MCF 10A (cell line): ENCODE measurements at regions not wholly inside any gene's neighbourhood (a gene's known extent, or its start where the extent isn't known, plus 50 kb on each side); places are given as distances from the start of the nearest gene placed in this dataset.

Experiments
- BruUV-seq: library from RNA; stranded (reverse); fragments of 400-500 nt; replicated peaks from 2 replicates; lab custom pipeline; 2021; lab: Mats Ljungman, UMichigan
- CTCF ChIA-PET: fragments of 300-600 bp; sonication (Branson Sonifier 250); formaldehyde crosslinking; extraction: SDS; loops from one replicate; lab custom pipeline; 2021; ENCODE audit warnings: antibody characterized with exemption, inconsistent platforms; lab: Yijun Ruan, JAX
- POLR2A ChIA-PET: fragments of 300-600, 350-650 bp; sonication (Branson Sonifier 250); formaldehyde crosslinking; extraction: SDS; loops from one replicate; lab custom pipeline; 2020; ENCODE audit warnings: antibody characterized with exemption, inconsistent platforms; lab: Yijun Ruan, JAX
- DNase-seq: peaks from one replicate; pipeline ENCODE4 v3.0.0-alpha.2; 2018; ENCODE audit not compliant: unreplicated experiment
- H3K27ac Mint-ChIP-seq: one replicate; pipeline ENCODE4 v1.8.0; 2022; ENCODE audit warnings: mild to moderate bottlenecking, low read depth, mixed read lengths; ENCODE audit not compliant: unreplicated experiment
- H3K27me3 Mint-ChIP-seq: one replicate; pipeline ENCODE4 v1.8.0; 2022; ENCODE audit warnings: mixed read lengths; ENCODE audit not compliant: insufficient read depth, unreplicated experiment
- H3K36me3 Mint-ChIP-seq: one replicate; pipeline ENCODE4 v1.8.0; 2022; ENCODE audit warnings: mild to moderate bottlenecking, moderate library complexity, mixed read lengths; ENCODE audit not compliant: insufficient read depth, unreplicated experiment
- H3K4me1 Mint-ChIP-seq: one replicate; pipeline ENCODE4 v1.8.0; 2022; ENCODE audit warnings: mixed read lengths; ENCODE audit not compliant: insufficient read depth, unreplicated experiment
- H3K4me3 Mint-ChIP-seq: one replicate; pipeline ENCODE4 v1.8.0; 2022; ENCODE audit warnings: mild to moderate bottlenecking, moderate library complexity, mixed read lengths; ENCODE audit not compliant: unreplicated experiment
- H3K9me3 Mint-ChIP-seq: one replicate; pipeline ENCODE4 v1.8.0; 2022; ENCODE audit warnings: mixed read lengths; ENCODE audit not compliant: unreplicated experiment
- intact Hi-C: fragments of 100-400 bp; cut with micrococcal nuclease; formaldehyde crosslinking; loops from 2 replicates; pipeline ENCODE4 v1.14.1; 2022
- TF ChIP-seq, protein P1 (sequence below): fragments of 200-600 bp; IDR thresholded peaks from one replicate; pipeline ENCODE4 v1.8.0; 2022; ENCODE audit warnings: antibody characterized with exemption, mild to moderate bottlenecking; ENCODE audit not compliant: unreplicated experiment

DNA sequence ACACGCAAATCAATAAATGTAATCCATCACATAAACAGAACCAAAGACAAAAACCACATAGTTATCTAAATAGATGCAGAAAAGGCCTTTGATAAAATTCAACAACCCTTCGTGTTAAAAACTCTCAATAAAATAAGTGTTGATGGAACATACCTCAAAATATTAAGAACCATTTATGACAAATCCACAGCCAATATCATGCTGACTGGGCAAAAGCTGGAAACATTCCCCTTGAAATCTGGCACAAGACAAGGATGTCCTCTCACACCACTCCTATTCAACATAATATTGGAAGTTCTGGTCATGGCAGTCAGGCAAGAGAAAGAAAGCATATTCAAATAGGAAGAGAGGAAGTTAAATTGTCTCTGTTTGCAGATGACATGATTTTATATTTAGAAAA is 1946.3 kb upstream of the CDH9 start:
- intact Hi-C loops, result no loop called here
- no TSS peak for BruUV-seq
- TF ChIP-seq, protein P1, sequence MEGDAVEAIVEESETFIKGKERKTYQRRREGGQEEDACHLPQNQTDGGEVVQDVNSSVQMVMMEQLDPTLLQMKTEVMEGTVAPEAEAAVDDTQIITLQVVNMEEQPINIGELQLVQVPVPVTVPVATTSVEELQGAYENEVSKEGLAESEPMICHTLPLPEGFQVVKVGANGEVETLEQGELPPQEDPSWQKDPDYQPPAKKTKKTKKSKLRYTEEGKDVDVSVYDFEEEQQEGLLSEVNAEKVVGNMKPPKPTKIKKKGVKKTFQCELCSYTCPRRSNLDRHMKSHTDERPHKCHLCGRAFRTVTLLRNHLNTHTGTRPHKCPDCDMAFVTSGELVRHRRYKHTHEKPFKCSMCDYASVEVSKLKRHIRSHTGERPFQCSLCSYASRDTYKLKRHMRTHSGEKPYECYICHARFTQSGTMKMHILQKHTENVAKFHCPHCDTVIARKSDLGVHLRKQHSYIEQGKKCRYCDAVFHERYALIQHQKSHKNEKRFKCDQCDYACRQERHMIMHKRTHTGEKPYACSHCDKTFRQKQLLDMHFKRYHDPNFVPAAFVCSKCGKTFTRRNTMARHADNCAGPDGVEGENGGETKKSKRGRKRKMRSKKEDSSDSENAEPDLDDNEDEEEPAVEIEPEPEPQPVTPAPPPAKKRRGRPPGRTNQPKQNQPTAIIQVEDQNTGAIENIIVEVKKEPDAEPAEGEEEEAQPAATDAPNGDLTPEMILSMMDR, result no peak
- Mint-ChIP-seq H3K27me3 (no peaks in the 10 kb centered on the region), H3K4me3 (no peak overlapping the region), H3K36me3 (no peaks in the 10 kb centered on the region), H3K9me3 (peaks cover 6% of the 10 kb centered on the region), H3K27ac (no peak overlapping the region), H3K4me1 (no peaks in the 10 kb centered on the region)
- ChIA-PET POLR2A (no interaction called here), CTCF (interaction anchor here (0.6 kb wide), 1 partner anchor 999 kb away, joined by 3 read pairs; no protein-coding TSS in a partner anchor)
- no peak for DNase-seq

DNA sequence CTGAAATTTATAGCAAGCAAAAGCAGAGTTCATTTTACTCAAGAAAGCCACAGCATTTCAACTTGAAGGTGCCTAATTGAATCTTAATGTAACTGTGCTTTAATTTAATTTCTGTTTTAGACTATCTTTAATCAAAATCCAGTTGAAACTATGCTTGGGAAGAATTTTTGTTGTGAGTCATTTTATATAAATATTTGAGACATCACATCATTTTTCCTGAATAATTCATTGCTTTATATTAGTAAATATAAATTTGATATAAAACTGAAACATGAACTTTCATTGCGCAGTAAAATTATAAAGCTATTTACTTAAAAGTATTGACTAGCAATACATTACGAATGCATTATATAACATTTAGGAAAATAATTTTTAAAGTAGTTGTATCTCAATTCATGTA is 1937.1 kb upstream of the CDH9 start:
- intact Hi-C loops, result no loop called here
- BruUV-seq, result no TSS peak
- POLR2A ChIA-PET, result no interaction called here
- Mint-ChIP-seq H3K4me1 (no peaks in the 10 kb centered on the region), H3K27me3 (no peaks in the 10 kb centered on the region), H3K27ac (no peak overlapping the region), H3K36me3 (no peaks in the 10 kb centered on the region), H3K9me3 (peaks cover 7% of the 10 kb centered on the region), H3K4me3 (no peak overlapping the region)
- TF ChIP-seq, protein P1, result no peak
- no peak for DNase-seq
- CTCF ChIA-PET, result no interaction called here

DNA sequence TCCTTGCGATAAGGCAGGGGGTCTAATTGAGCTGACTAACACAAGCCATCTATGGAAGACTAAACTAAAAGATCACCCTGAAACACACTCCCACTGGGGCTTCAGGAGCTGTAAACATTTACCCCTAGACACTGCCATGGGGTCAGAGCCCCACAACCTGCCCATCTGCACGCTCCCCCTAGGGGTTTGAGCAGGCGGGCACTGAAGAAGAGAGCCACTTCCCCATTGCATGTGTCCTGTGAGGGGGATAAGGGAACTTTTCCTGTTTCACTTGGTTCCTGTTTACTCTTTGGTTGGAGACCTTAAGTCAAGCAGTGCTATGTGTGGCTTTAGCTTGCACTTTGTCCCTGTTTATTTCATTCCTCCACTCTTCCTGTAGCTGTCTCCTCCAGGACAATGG is 1929.5 kb upstream of the CDH9 start:
- no peak overlapping the region for H3K4me3 Mint-ChIP-seq
- CTCF ChIA-PET, result no interaction called here
- no peak overlapping the region for H3K27ac Mint-ChIP-seq
- POLR2A ChIA-PET, result no interaction called here
- no TSS peak for BruUV-seq
- TF ChIP-seq, protein P1, result no peak
- DNase-seq, result no peak
- H3K36me3 Mint-ChIP-seq, result no peaks in the 10 kb centered on the region
- intact Hi-C loops, result no loop called here
- no peaks in the 10 kb centered on the region for H3K27me3 Mint-ChIP-seq
- no peaks in the 10 kb centered on the region for H3K9me3 Mint-ChIP-seq
- H3K4me1 Mint-ChIP-seq, result no peaks in the 10 kb centered on the region

DNA sequence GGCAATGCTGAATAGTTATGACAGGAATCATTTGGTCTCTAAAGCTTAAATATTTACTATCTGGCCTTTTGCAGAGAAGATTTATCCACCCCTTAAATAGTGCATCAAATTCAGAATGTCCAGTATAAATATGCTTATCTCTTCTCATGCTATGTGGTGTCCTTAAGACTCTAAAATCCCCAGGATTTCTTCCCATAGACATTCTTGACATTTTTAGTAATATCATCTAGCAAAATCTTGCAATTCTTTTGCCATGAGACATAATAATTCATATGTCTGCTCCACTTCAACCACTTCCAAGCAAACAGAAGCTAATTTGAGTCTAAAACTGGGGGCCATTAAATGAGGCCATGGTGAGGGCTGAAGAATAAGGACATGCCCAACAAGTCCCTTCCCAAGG is 1923.4 kb upstream of the CDH9 start:
- H3K4me1 Mint-ChIP-seq, result no peaks in the 10 kb centered on the region
- TF ChIP-seq, protein P1, result no peak
- BruUV-seq, result no TSS peak
- H3K27me3 Mint-ChIP-seq, result no peaks in the 10 kb centered on the region
- DNase-seq, result no peak
- H3K4me3 Mint-ChIP-seq, result no peak overlapping the region
- H3K9me3 Mint-ChIP-seq, result no peaks in the 10 kb centered on the region
- ChIA-PET CTCF (no interaction called here), POLR2A (no interaction called here)
- intact Hi-C loops, result no loop called here
- H3K36me3 Mint-ChIP-seq, result no peaks in the 10 kb centered on the region
- H3K27ac Mint-ChIP-seq, result no peak overlapping the region
